ENCODE measurements at regions not wholly inside any gene's neighbourhood (a gene's known extent, or its start where the extent isn't known, plus 50 kb on each side); places are given as distances from the start of the nearest gene placed in this dataset.

DNA sequence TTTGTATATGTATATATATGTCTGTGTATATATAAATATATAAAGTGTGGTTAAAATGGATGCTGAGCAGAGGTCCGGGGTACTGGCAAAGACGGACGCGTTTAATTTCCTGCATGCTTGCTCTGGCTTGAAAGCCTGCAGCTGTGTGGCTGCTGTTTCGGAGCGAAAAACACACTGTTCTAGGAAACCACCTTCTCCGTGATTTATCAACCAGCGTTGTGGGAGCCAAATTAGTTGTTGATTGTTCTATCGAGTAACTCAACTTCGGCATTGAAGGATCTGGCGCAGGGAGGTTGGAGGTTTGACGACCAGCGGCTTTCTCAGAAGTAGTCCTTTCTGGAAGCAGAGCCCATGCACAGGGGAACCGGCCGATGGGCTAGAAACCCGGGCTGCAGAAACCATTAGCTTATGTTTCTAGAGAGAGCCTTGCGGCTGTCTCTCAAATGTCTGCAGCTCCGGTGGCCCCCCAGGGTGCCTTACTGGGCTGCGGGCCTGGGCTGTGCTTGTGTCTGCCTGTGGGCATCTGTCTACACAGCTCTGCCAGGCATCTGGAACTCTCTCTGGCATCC lies 81.8 kb downstream of the EDN3 start:
- peak; percentile 56 for TF ChIP-seq EZH2 (IDR thresholded peaks at IDR 0.05)
- no peak for TF ChIP-seq POLR2AphosphoS5 (IDR thresholded peaks at IDR 0.05; ENCODE audit: borderline replicate concordance, low read depth, low read length)
